CD4-positive, alpha-beta T cell treated with Interferon alpha-2 for 1 hour (primary cell): ENCODE measurements at regions not wholly inside any gene's neighbourhood (a gene's known extent, or its start where the extent isn't known, plus 50 kb on each side); places are given as distances from the start of the nearest gene placed in this dataset.
"Not testable (repeated sequence)": the region's sequence is repeated elsewhere in the genome, so short reads cannot be mapped to it uniquely, and the experiment has no call there.

ENCODE experiments used
- DNase-seq, 2 donors: peaks; one replicate each; pipeline ENCODE4 v3.0.0-alpha.2; 2020 to 2022

DNA sequence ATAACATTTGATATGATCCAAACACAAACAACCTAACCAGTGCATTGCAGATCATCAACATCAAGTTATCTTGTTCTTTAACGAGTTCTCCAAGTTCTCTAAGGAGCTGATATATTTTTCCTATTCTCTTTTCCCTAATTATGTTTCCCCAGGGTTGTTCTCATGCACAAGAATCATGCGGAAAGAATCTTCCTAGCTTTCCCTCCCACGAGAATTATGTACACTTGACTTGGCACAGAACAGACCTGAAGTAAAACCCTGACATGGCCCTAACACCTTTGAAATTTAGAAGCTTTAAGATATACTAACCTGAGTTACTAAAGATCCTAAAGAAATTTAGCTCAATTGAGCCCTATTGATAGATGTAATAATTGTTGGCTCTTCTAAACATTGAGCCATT, 110.7 kb upstream of the FST start:
- no peak for DNase-seq

DNA sequence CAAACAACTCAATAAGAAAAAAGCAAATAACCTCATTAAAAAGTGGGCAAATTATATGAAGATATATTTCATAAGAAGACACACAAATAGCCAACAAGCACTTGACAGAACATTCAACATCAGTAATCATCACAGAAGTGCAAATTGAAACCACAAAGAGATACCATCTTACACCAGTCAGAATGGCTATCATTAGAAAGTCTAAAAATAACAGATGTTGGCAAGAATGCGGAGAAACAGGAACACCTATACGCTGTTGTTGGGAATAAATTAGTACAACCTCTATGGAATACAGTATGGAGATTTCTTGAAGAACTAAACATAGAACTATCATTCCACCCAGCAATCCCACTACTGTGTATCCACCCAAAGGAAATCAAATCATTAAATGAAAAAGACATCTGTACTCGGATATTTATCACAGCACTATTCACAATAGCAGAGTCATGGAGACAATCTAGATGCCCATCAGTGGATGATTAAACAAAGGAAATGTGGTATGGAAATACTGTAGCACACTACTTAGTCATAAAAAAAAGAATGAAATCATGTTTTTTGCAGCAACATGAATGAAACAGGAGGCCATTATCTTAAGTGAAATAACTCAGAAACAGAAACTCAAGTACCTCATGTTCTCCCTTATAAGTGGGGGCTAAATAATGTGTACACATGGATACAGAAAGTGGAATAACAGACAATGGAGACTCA, 106.8 kb upstream of the FST start:
- DNase-seq = no peak

DNA sequence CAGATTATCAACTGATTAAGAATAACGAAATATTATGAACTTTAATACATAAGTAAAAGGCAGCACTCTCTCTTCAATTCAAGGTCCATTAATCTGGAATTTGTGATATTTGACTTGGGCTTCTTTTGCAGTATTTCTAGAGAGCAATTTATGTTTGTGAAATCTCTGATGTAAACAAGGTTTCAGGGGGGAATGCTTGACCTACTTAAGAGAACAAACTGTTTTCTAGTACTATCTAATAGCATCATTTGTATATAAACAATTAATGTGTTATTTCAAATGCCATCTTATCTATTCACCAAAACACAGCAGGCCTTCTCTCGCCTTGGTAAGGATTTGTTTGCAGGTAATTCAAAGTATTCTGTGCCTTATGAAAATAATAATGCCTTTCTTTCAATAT, 103.6 kb upstream of the FST start:
- no peak for DNase-seq

DNA sequence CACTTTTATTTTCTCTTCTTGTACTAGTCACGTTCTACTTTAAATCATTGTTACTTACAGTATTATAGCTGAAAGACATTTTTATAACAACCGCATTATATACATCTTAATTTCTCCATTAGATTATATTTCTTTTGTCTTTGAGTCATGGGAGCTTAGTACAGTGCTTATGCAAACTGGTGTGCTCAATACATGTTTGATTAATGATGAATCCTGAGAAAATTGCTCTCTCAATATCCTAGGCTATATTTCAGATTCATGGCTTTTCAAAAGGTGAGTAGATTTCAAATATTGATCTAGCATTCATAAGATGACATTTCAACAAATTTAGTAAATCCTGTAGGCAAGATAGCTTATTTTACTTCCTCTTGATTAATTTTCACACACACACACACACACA, 102.2 kb upstream of the FST start:
- no peak for DNase-seq

DNA sequence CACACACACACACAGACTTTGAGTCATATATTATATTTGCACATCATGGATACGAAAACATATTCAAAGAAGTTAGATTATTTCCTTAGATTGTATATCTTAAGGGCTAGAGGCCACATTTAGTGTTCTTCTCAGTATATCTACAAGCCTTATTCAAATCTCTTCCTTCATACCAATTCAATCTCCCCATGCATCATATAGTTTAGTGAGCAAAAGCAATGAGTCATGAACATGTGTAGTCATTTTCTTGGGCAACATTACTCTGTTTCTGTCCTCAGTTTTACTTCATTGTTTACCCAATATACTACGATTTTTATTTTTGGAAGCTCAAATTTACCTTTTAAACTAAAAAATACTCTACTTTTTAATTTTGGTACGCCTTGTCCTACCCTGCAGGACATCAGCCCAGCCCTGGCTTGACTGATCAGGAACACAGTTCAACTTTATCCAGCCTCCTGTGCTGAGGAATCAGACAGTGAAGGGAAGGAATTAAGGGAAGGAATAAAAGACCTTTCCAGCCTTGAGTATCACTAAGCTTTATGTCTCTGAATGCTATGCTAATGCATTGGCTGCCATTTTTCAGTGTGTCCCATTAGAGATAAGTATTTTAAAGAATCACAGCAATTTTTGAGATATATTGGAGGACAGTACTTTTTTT, 101.7 kb upstream of the FST start:
- no peak for DNase-seq

DNA sequence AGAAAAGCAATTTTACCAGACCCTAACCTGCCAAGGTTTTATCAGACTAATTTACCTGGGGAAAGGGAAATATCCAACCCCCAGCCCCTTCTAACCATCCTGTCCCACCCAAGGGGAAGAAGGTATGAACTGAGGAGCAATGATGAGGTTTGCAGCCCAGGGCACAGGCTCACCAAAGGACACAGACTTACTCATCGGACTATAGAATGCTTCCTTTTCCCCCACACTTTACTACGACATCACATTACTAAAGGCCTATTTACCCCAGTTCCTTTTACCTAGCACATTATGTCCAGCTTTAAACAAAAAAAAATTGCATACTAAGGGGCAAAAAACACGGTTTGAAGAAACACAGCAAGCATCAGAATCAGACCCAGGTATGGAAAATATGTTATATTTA, 94.1 kb upstream of the FST start:
- DNase-seq = no peak

DNA sequence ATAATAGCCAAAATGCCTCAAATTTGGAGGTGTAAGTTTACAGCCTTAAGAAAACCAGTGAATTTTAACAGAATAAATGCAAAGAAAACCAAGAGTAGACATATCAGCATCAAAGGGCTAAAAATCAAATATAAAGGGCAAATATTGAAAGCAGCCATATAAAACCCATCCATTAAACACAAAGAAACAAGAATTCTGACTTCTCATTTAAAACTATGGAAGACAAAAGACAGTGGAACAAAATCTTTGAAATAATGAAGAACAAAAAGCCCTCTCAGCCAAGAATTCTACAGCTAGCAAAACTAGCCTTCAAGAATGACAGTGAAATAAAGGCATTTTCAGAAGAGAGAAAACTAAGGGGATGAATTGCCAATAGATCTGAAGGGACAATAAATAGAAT, 91.3 kb upstream of the FST start:
- no peak for DNase-seq

DNA sequence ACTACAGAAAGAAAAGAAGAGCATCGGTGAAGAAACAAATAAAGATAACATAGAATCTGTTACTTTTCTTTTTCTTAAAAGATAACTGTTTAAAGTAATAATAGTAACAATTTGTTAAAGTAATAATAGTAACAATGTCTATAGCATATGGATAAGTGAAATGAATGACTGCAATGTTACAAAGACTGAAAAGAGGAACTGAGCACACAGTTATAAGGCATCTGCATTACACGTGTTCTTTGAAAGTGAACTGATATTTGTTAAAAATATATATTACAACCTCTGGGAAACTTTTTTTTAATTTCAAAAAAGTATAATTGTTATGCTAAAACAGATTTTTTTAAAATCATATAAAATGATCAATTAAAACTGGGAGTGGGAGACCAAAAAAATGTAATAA, 88.4 kb upstream of the FST start:
- DNase-seq = no peak

DNA sequence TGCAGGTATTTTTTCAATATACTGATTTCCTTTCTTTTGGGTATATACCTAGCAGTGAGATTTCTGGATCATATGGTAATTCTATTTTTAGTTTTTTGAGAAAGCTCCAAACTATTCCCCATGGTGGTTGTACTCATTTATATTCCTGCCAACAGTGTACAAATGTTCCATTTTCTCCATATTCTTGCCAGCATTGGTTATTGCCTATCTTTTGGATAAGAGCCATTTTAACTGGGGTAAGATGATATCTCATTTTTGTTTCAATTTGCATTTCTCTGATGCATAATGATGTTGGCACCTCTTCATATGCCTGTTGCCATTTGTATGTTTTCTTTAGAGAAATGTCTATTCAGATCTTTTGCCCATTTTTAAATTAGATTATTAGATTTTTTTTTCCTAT, 85.6 kb upstream of the FST start:
- no peak for DNase-seq

DNA sequence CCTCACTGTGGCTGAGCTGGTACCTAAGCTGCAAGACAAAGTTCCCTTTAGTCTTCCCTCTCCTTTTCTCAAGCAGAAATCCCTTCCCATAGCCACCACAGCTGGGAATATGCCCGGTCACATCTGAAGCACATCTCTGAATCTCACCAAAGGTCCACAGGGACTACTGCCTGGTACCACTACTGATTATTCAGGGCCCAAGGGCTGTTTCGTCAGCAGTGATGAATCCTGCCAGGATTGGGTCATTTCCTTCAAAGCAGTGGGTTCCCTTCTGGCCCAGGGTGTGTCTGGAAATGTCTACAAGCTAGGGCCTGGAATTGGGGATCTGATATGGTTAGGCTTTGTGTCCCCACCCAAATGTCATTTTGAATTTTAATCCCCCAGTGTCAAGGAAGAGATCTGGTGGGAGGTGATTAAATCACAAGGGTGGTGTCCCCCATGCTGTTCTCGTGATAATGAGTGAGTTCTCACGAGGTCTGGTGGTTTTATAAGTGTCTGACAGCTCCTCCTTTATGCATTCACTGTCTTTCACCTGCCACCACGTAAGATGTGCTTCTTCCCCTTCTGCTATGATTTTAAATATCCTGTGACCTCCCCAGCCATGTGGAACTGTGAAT, 83.2 kb upstream of the FST start:
- no peak for DNase-seq

DNA sequence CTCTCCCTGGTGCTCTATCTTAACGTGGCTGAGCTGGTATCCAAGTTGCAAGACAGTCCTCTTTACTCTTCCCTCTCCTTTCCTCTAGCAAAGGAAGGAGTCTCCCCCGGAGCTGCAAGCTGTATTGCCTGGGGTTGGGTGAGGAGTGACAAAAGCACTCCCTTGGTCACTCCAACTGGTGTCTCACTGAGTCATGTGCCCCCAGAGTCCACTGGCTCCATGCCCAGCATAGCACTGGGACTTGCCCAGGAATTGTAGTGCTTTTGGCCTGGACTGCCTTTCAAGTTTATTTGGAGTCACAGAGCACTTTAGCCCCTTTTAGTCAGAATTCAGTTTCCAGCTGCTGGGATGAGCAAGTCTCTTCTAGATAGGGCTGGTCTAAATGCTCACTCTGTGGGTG, 82.6 kb upstream of the FST start:
- DNase-seq = no peak

DNA sequence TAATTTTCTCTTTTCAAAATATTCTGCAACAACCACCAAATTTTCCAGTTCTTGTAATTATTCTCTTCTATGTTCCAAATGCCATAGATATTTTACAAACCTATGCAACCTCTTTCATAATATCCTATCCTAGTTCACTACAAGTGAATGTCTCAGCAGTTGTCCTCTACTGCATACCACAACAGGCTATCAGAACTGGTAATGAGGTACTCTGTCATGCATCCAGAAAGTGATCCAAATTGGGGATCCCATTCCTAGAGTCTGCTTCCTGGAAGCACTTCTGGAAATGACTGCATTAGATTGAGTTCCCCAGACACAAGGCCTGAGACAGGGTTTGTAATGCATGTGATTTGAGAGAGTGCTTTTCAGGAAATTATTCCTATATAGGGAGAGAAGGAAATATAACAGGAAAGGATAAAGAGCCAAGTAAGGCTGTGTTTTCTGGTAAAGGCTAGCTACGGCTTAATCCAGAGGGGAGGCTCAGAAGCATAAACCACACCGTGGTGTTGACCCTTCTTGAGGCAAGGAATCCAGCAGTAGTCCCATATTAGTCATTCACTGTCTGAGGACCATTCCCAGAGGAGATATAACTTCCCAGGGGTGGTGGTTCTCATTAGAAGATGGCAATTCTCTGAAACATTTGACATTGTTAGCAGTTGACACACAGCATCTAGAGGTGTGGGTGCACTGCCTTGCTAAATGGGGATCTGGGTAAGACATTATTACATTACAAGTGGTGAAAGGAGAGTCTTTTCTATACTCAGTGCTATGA, 80.3 kb upstream of the FST start:
- no peak for DNase-seq

DNA sequence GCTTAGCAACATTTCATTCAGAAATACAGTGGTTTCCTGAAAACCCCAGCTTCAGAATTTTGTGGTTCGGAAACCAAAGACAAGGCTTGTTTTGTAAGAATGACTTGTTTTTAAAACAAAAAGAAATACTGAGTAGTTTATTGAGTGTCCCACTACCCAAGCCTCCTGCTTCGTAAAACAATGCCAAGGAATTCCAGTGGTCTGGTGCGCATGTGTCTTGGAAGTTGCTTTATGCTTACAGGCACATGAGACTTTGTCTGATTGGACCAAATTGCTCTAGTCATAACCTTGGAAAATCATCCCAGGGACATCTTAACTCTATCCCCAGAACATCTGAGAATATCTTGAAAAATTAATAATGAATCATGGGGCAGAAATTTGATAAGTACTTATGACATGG, 77.1 kb upstream of the FST start:
- DNase-seq = no peak

DNA sequence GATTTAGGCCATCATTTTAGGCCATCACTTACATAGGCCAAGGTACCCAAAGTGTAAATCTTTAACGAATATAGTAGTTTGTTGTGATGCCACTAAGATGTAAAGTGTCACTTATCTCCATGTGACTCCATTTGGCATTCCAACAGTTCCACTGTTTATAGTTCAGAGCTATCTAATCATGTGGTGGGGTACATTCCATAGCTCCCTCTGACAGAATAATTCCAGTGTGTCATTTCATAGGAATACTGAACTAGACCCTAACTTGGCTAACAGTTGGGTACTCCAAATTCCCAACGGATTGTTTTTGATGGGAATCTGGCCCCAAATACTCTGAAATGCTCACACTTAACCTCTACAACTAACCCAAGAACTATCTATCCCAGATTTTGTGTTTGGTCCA, 76.7 kb upstream of the FST start:
- DNase-seq = no peak

DNA sequence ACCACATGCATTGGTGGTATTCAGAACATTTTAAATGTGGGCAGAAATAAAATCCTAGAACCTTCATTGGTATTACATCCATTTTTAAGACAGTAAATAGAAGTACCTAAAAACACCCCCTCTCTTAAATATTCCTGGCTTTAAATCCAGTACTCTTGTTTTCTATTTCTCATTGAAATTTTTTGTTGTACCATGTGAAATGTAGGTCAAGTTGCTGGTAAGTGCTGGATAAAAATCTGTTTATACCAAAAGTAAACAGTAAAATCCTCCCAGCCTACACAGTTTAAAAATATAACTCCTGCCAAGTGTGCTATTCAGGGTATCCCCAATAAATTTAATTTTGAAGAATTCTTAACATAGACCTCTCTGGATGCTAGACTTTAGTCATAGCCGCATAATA, 75.0 kb upstream of the FST start:
- DNase-seq = no peak

DNA sequence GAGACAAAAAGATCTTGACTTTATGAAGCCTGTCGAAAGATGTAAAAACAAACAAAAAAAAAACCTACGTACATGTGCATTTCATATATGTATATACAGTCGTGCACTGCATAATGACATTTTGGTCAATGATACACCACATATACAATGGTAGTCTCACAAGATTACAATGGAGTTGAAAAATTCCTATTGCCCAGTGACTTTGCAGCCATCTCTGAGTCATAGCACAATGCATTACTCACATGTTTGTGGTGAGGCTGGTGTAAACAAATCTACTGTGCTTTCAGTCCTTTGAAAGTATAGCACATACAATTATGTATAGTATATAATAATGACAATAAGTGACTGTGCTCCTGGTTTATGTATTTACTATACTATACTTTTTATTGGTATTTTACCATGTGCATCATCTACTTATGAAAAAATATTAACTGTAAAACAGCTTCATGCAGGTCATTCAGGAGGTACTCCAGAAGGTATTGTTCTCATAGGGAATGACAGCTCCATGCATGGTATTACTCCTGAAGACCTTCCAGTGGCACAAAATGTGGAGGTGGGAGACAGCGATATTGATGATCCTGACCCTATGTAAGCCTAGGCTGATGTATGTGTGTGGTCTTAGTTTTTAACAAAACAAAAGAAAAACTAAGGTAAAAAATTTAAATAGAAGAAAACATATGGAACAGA, 73.7 kb upstream of the FST start:
- DNase-seq = no peak

DNA sequence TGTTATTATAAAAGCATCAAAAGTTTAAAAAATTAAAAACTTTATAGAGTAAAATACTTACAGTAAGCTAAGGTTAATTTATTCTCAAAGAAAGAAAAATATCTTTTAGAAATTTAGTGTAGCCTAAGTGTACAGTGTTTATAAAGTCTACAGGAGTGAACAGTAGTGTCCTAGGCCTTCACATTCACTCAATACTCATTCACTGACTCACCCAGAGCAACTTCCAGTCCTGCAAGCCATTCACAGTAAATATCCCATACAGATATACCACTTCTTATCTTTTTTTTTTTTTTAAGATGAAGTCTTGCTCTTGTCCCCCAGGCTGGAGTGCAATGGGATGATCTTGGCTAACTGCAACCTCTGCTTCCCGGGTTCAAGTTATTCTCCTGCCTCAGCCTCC, 73.1 kb upstream of the FST start:
- no peak for DNase-seq

DNA sequence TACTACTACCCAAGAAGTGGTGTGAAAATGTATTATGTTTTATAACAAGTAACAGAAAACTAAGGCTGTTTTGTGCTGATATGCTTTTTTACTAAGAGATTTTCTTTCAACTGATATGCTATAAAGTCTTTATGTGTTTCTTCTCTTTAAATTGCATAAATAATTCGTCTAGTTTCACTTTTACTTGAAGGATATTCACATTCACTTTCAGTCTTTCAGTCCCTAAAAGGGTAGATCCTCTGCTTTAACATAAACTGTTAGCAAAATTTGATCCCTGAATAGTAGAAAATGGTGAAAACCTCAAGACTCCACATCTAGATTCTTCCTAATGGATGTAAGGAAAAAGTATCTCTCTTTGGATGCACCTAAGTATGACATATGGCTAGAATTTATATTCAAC, 69.0 kb upstream of the FST start:
- DNase-seq = no peak

DNA sequence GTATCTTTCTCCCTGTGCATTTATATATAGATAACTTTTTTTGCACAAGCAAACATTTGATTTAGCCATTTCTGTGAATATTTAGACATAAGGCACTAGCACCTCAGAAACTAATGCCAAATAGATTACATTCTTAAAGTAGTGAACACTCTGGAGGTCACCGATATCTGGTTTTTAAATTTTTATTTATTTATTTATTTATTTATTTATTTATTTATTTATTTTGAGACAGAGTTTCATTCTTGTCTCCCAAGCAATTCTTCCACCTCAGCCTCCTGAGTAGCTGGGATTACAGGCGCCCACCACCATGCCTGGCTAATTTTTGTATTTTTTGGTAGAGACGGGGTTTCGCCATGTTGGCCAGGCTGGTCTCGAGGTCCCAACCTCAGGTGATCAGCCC, 67.9 kb upstream of the FST start:
- not testable (repeated sequence) for DNase-seq

DNA sequence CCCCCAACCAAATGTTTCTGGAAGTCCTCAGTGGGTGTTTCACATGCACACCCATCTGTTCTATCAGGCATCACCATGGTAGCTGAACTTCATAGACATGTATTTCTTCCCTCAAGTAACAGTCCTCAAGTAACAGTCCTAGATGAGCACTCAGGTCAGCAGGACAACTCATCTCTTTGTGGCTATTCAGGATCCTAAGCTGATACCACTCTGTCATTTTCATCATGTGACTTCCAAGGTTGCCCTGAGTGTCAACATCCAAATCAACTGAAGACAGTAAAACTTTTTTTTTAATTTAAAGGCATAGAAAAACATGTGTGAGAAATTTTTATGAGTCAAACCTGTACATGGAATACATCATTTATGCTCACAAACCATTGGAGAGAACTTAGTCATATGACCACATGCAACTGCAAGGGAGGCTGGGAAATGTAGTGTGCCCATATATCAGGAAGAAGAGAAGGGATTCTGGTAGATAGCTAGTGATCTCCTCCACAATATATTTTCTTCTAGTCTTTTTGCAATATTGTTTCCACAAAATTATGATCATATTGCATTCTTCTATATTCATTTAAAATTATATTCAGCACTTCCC, 64.2 kb upstream of the FST start:
- no peak for DNase-seq

DNA sequence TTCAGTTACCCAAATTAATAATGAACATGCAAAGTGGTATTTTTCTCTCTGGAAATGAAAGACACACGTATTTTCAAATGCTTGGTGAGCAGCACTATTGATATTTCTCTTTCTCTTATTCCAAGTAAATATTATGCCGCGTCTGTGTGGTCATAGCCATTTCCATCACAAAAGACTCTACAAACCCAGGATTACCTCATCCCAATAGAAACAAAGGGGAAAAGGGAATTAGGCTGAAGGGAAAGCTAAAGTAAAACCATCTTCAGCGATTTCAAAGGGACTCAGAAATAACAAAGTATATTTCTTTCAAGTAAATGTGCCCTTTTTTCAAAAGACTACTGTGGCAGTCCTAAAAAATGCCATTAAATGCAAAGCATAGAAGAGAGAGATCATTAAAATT, 62.0 kb upstream of the FST start:
- DNase-seq = no peak

DNA sequence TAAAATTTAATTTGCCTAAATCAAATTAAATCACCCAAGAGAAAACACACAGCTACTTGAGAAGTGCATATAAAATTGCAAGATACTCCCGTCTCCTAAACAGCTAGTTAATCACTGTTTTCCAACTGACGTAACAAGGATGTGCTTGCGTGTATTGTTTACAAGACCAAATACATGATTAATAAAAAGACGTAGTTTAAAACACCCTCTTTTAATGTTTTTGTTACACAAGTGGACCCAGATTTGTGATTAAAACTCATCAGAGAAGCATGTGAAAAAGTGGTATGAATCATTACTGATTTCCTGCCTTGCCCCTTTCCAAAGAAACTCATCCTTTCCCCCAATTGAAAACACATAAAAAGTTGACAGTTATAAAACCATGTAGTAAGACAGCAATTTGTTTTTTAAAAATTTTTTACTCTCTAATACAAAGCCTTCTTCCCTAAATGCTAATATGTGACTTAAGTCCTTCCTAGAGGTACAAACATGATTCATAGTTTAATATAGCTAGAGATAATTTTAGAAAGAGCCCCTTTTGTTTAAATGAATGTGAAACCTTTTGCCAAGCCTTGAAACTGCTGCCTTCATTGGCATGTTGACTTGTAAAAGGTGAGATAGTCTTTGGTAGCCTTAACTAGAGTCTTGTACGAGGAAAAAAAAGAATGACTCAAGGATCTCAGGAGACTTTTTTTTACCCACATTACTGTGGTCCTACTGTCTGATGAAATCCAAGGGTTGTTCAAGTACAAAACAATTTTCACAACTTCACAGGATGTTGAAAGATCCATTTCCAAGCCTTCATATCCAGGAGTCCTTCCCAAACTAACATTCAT, 61.4 kb upstream of the FST start:
- DNase-seq = no peak
